ENCODE measurements at regions not wholly inside any gene's neighbourhood (a gene's known extent, or its start where the extent isn't known, plus 50 kb on each side); places are given as distances from the start of the nearest gene placed in this dataset.

- Histone ChIP-seq H3K9ac (ENCODE audit: low read depth in 1 of 2, low read length in 2 of 2) (no peak overlapping the region), H3K27ac (ENCODE audit: low read depth in 1 of 2, low read length in 2 of 2) (no peak overlapping the region), H3K27me3 (ENCODE audit: control insufficient read depth in 4 of 4, insufficient read depth in 4 of 4, low read length in 3 of 4) (no peaks in the 10 kb centered on the region), H3K36me3 (ENCODE audit: control insufficient read depth in 4 of 4, insufficient read depth in 3 of 4, low read depth in 1 of 4, low read length in 3 of 4) (no peaks in the 10 kb centered on the region), H3K4me3 (ENCODE audit: low read depth in 1 of 3, low read length in 3 of 3) (no peak overlapping the region), H3K4me1 (ENCODE audit: control insufficient read depth in 4 of 4, insufficient read depth in 4 of 4, low read length in 3 of 4) (no peaks in the 10 kb centered on the region), H3K9me3 (ENCODE audit: control insufficient read depth in 4 of 4, low read length in 3 of 4) (no peaks in the 10 kb centered on the region)
- WGBS = 75% methylated on average over 6 of the region's 6 CpGs
- no peak for DNase-seq (ENCODE audit: low spot score)
- no peak for TF ChIP-seq HNF4A (conservative IDR thresholded peaks at IDR 0.05)
- no peak for TF ChIP-seq JUND (IDR thresholded peaks at IDR 0.05)
- no peak for TF ChIP-seq HNF4G (IDR thresholded peaks at IDR 0.05)
- TF ChIP-seq REST (IDR thresholded peaks at IDR 0.05) = no peak
- TF ChIP-seq FOXA2 (IDR thresholded peaks at IDR 0.05) = no peak
- TF ChIP-seq EGR1 (IDR thresholded peaks at IDR 0.05; ENCODE audit: low read depth in 2 of 2) = no peak
- no peak for TF ChIP-seq CTCF (IDR thresholded peaks at IDR 0.05; ENCODE audit: low read depth, low read length, missing input control)
- no peak for TF ChIP-seq RXRA (IDR thresholded peaks at IDR 0.05)
- TF ChIP-seq NR2F2 (IDR thresholded peaks at IDR 0.05) = no peak
- TF ChIP-seq GABPA (IDR thresholded peaks at IDR 0.05 in 1 of 2, conservative IDR thresholded peaks at IDR 0.05 in 1 of 2) = no peak
- no peak for TF ChIP-seq MAX (IDR thresholded peaks at IDR 0.05)
- TF ChIP-seq ZBTB33 (IDR thresholded peaks at IDR 0.05) = no peak
- TF ChIP-seq SP1 (IDR thresholded peaks at IDR 0.05) = no peak
Observed at GRCh38 chr17:54623746-54624145, 276.9 kb upstream of the TOM1L1 start.

GRCh38 chr17:54626146-54626703 is 274.4 kb upstream of the TOM1L1 start:
- no peak for TF ChIP-seq NR2F2 (IDR thresholded peaks at IDR 0.05)
- TF ChIP-seq RAD21 (IDR thresholded peaks at IDR 0.05) = no peak
- TF ChIP-seq ATF3 (IDR thresholded peaks at IDR 0.05) = no peak
- no peak for TF ChIP-seq FOXA2 (IDR thresholded peaks at IDR 0.05)
- no peak for TF ChIP-seq HNF4A (conservative IDR thresholded peaks at IDR 0.05)
- no peak for TF ChIP-seq REST (IDR thresholded peaks at IDR 0.05)
- TF ChIP-seq EGR1 (IDR thresholded peaks at IDR 0.05; ENCODE audit: low read depth in 2 of 2) = no peak
- TF ChIP-seq YY1 (IDR thresholded peaks at IDR 0.05) = no peak
- no peak for TF ChIP-seq RXRA (IDR thresholded peaks at IDR 0.05)
- TF ChIP-seq ZBTB33 (IDR thresholded peaks at IDR 0.05) = no peak
- TF ChIP-seq SP1 (IDR thresholded peaks at IDR 0.05) = no peak
- DNase-seq (ENCODE audit: low spot score) = no peak
- no peak overlapping the region for H3K9ac ChIP-seq (ENCODE audit: low read depth in 1 of 2, low read length in 2 of 2)
- H3K27me3 ChIP-seq (ENCODE audit: control insufficient read depth in 4 of 4, insufficient read depth in 4 of 4, low read length in 3 of 4) = no peaks in the 10 kb centered on the region
- H3K4me3 ChIP-seq (ENCODE audit: low read depth in 1 of 3, low read length in 3 of 3) = no peak overlapping the region
- H3K9me3 ChIP-seq (ENCODE audit: control insufficient read depth in 4 of 4, low read length in 3 of 4) = no peaks in the 10 kb centered on the region
- H3K36me3 ChIP-seq (ENCODE audit: control insufficient read depth in 4 of 4, insufficient read depth in 3 of 4, low read depth in 1 of 4, low read length in 3 of 4) = no peaks in the 10 kb centered on the region
- H3K4me1 ChIP-seq (ENCODE audit: control insufficient read depth in 4 of 4, insufficient read depth in 4 of 4, low read length in 3 of 4) = no peaks in the 10 kb centered on the region
- no peak overlapping the region for H3K27ac ChIP-seq (ENCODE audit: low read depth in 1 of 2, low read length in 2 of 2)
- 86% methylated on average over 2 of the region's 2 CpGs for WGBS

Measured in liver (tissue), 8 donors.